SK-N-SH (cell line): ENCODE measurements at regions not wholly inside any gene's neighbourhood (a gene's known extent, or its start where the extent isn't known, plus 50 kb on each side); places are given as distances from the start of the nearest gene placed in this dataset.

Source experiments
- CTCF ChIA-PET: fragments of 300-600, 350-600 bp; formaldehyde crosslinking; extraction: SDS; loops from one replicate; lab custom pipeline; 2021; lab: Yijun Ruan, JAX
- POLR2A ChIA-PET: fragments of 350-600 bp; sonication (Branson Sonifier 250); formaldehyde crosslinking; extraction: SDS; loops from one replicate; lab custom pipeline; 2020; ENCODE audit warnings: antibody characterized with exemption, inconsistent platforms; lab: Yijun Ruan, JAX
- DNase-seq: peaks from one replicate; pipeline ENCODE4 v3.0.0; 2012
- H2AFZ ChIP-seq: fragments of 200-600 bp; sonication (generic); 2 replicates; pipeline ENCODE4 v1.8.1; 2016; ENCODE audit warnings: antibody characterized with exemption, mild to moderate bottlenecking, low read depth
- H3F3A ChIP-seq: fragments of 200-600 bp; sonication (generic); replicated peaks from 2 replicates; pipeline ENCODE3; 2016; ENCODE audit warnings: antibody characterized with exemption, mild to moderate bottlenecking; ENCODE audit not compliant: insufficient read depth
- H3K27ac ChIP-seq, 2 experiments: fragments of 200-500 bp in 1 of 2; fragments of 200-600 bp in 1 of 2; sonication (Bioruptor generic) in 1 of 2; sonication (generic), shearing (Covaris generic) in 1 of 2; 2 replicates each; pipeline versions ENCODE4 v1.5.1 to v1.6.1; 2014 to 2016; ENCODE audit warnings: low read depth in 2 of 2, inconsistent platforms in 1 of 2, low read length in 1 of 2, mild to moderate bottlenecking in 1 of 2, mixed read lengths in 1 of 2
- H3K27me3 ChIP-seq: fragments of 200-600 bp; sonication (generic), shearing (Covaris generic); 2 replicates; pipeline ENCODE4 v1.6.1; 2016; ENCODE audit warnings: mixed run types; ENCODE audit not compliant: insufficient read depth
- H3K36me3 ChIP-seq, 2 experiments: fragments of 200-500 bp in 1 of 2; fragments of 200-600 bp in 1 of 2; sonication (Bioruptor generic) in 1 of 2; sonication (generic) in 1 of 2; replicated peaks in 1 of 2; 2 replicates each; pipeline versions ENCODE3 to v1.5.1; 2014 to 2016; ENCODE audit warnings: low read length in 1 of 2, mild to moderate bottlenecking in 1 of 2; ENCODE audit not compliant: insufficient read depth in 2 of 2, control insufficient read depth in 1 of 2
- H3K4me1 ChIP-seq, 2 experiments: fragments of 200-500 bp in 1 of 2; fragments of 200-600 bp in 1 of 2; sonication (Bioruptor generic) in 1 of 2; sonication (generic), shearing (Covaris generic) in 1 of 2; 2 replicates each; pipeline versions ENCODE4 v1.5.1 to v1.6.1; 2014 to 2016; ENCODE audit warnings: low read depth in 1 of 2, low read length in 1 of 2, mixed run types in 1 of 2; ENCODE audit not compliant: insufficient read depth in 2 of 2, control insufficient read depth in 1 of 2
- H3K4me2 ChIP-seq: fragments of 200-600 bp; sonication (generic), shearing (Covaris generic); 2 replicates; pipeline ENCODE4 v1.6.1; 2017; ENCODE audit warnings: mixed run types
- H3K4me3 ChIP-seq, 2 experiments: fragments of 200-500 bp in 1 of 2; fragments of 200-600 bp in 1 of 2; sonication (Bioruptor generic) in 1 of 2; sonication (generic), shearing (Covaris generic) in 1 of 2; 2 replicates each; pipeline versions ENCODE4 v1.5.1 to v1.8.1; 2014 to 2016; ENCODE audit warnings: low read depth in 2 of 2, inconsistent platforms in 1 of 2, low read length in 1 of 2, mild to moderate bottlenecking in 1 of 2, mixed read lengths in 1 of 2, moderate library complexity in 1 of 2
- H3K79me2 ChIP-seq: fragments of 200-600 bp; sonication (generic); 2 replicates; pipeline ENCODE4 v1.8.1; 2017; ENCODE audit warnings: mild to moderate bottlenecking; ENCODE audit not compliant: insufficient read depth
- H3K9ac ChIP-seq: fragments of 200-600 bp; sonication (generic); 2 replicates; pipeline ENCODE4 v1.6.1; 2017; ENCODE audit warnings: mixed run types
- H3K9me2 ChIP-seq: fragments of 200-600 bp; sonication (generic); 2 replicates; pipeline ENCODE4 v1.6.1; 2017; ENCODE audit warnings: mixed run types
- H3K9me3 ChIP-seq: fragments of 200-600 bp; sonication (generic); 2 replicates; pipeline ENCODE4 v1.6.1; 2017; ENCODE audit warnings: mixed run types, mild to moderate bottlenecking, moderate library complexity
- H4K20me1 ChIP-seq: fragments of 200-600 bp; sonication (generic); 2 replicates; pipeline ENCODE4 v1.6.1; 2017; ENCODE audit warnings: mild to moderate bottlenecking, mixed run types; ENCODE audit not compliant: insufficient read depth
- ELF1 ChIP-seq: IDR thresholded peaks from 2 replicates; pipeline ENCODE4 v1.4.0; 2012
- EP300 ChIP-seq, 2 experiments: IDR thresholded peaks; 2 replicates each; pipeline versions ENCODE4 v1.4.0 to v1.6.1; 2012; ENCODE audit warnings: borderline replicate concordance in 1 of 2, low read depth in 1 of 2, low read length in 1 of 2
- EZH2phosphoT487 ChIP-seq: fragments of 200-600 bp; sonication (generic); IDR thresholded peaks from 2 replicates; pipeline ENCODE4 v1.6.1; 2017; ENCODE audit warnings: low read depth, mixed run types, mild to moderate bottlenecking, antibody characterized with exemption, moderate library complexity, borderline replicate concordance
- GATA2 ChIP-seq: sonication (generic); formaldehyde crosslinking; IDR thresholded peaks from 2 replicates; pipeline ENCODE4 v1.5.0; 2020; ENCODE audit warnings: mild to moderate bottlenecking, missing genetic modification reagents
- JUND ChIP-seq: IDR thresholded peaks from 2 replicates; pipeline ENCODE4 v1.4.0; 2012
- MEF2A ChIP-seq: IDR thresholded peaks from 2 replicates; pipeline ENCODE4 v1.4.0; 2012; ENCODE audit warnings: low read depth, borderline replicate concordance
- NFIC ChIP-seq: IDR thresholded peaks from 2 replicates; pipeline ENCODE4 v1.4.0; 2012; ENCODE audit warnings: borderline replicate concordance
- POLR2AphosphoS5 ChIP-seq: IDR thresholded peaks from 2 replicates; pipeline ENCODE4 v1.6.1; 2012; ENCODE audit warnings: low read depth, low read length
- RAD21 ChIP-seq: IDR thresholded peaks from 2 replicates; pipeline ENCODE4 v1.6.1; 2012; ENCODE audit warnings: mild to moderate bottlenecking, low read length
- RFX5 ChIP-seq: IDR thresholded peaks from 2 replicates; pipeline ENCODE4 v1.6.1; 2012; ENCODE audit warnings: mild to moderate bottlenecking, improper control_type of control experiment, low read length
- RXRA ChIP-seq: IDR thresholded peaks from 2 replicates; pipeline ENCODE4 v1.4.0; 2012; ENCODE audit warnings: low read depth, mild to moderate bottlenecking, borderline replicate concordance
- SIN3A ChIP-seq: IDR thresholded peaks from 2 replicates; pipeline ENCODE4 v1.6.1; 2012; ENCODE audit warnings: low read depth, mild to moderate bottlenecking, low read length, moderate library complexity, borderline replicate concordance
- SMC3 ChIP-seq: IDR thresholded peaks from 2 replicates; pipeline ENCODE4 v1.6.1; 2012; ENCODE audit warnings: low read depth, low read length, improper control_type of control experiment
- TAF1 ChIP-seq: IDR thresholded peaks from 2 replicates; pipeline ENCODE4 v1.6.1; 2012; ENCODE audit warnings: low read depth, mild to moderate bottlenecking, low read length, moderate library complexity, borderline replicate concordance
- TCF12 ChIP-seq: IDR thresholded peaks from 2 replicates; pipeline ENCODE4 v1.4.0; 2012
- WGBS: methylation state at CpG from one replicate; pipeline ENCODE4 v1.1.6; 2017; ENCODE audit warnings: low lambda C conversion rate; 5-methylcytosine and 5-hydroxymethylcytosine counted together
- TF ChIP-seq, protein P1 (sequence below): IDR thresholded peaks from 2 replicates; pipeline ENCODE4 v1.4.0; 2012; ENCODE audit warnings: low read depth, borderline replicate concordance
- TF ChIP-seq, protein P2 (sequence below): fragments of 150-350 bp; IDR thresholded peaks from 2 replicates; pipeline ENCODE4 v1.6.1; 2016; ENCODE audit warnings: mild to moderate bottlenecking, low read depth, low read length
- TF ChIP-seq, protein P3 (sequence below): fragments of 200-600 bp; sonication (generic); IDR thresholded peaks from 2 replicates; pipeline ENCODE4 v1.6.1; 2017; ENCODE audit warnings: antibody characterized with exemption, mild to moderate bottlenecking, moderate library complexity
- TF ChIP-seq, protein P4 (sequence below): IDR thresholded peaks from 2 replicates; pipeline ENCODE4; 2012

DNA sequence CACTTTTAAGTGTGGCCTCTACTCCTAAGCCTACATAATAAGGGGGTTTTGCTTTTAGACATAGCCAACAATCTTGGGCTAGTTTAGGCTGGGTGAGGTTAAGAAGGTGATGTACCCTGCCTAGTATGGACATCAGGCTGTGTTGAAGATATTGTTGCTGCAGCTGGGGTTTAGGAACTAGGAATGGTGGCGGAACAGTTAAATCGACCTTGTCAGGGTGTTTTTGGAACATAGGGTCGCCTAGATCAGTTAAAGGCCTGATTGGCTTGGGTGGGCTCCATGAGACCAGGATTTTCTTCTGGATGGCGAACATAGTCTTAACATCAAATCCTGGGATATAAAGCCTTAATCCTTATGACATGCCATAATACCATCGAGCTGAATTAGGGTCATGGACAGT, 156.1 kb downstream of the TRIM27 start:
- Histone ChIP-seq H3K27ac (no peak overlapping the region), H3K9me2 (no peaks in the 10 kb centered on the region), H3K36me3 (no peaks in the 10 kb centered on the region), H3K27me3 (peaks cover 95% of the 10 kb centered on the region), H3K9ac (no peak overlapping the region), H3K4me2 (no peak overlapping the region), H3K4me1 (no peaks in the 10 kb centered on the region), H3K79me2 (no peaks in the 10 kb centered on the region), H3F3A (no peaks in the 10 kb centered on the region), H3K4me3 (no peak overlapping the region), H2AFZ (no peak overlapping the region), H4K20me1 (no peaks in the 10 kb centered on the region), H3K9me3 (no peaks in the 10 kb centered on the region)
- 3% methylated on average over 5 of the region's 5 CpGs for WGBS
- DNase-seq: no peak
- POLR2A ChIA-PET: no interaction called here
- CTCF ChIA-PET: no interaction called here
- TF ChIP-seq, protein P1, sequence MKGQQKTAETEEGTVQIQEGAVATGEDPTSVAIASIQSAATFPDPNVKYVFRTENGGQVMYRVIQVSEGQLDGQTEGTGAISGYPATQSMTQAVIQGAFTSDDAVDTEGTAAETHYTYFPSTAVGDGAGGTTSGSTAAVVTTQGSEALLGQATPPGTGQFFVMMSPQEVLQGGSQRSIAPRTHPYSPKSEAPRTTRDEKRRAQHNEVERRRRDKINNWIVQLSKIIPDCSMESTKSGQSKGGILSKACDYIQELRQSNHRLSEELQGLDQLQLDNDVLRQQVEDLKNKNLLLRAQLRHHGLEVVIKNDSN: no peak
- TF ChIP-seq SMC3 (no peak), EZH2phosphoT487 (no peak), RXRA (no peak), SIN3A (no peak), JUND (no peak)
- TF ChIP-seq, protein P2, sequence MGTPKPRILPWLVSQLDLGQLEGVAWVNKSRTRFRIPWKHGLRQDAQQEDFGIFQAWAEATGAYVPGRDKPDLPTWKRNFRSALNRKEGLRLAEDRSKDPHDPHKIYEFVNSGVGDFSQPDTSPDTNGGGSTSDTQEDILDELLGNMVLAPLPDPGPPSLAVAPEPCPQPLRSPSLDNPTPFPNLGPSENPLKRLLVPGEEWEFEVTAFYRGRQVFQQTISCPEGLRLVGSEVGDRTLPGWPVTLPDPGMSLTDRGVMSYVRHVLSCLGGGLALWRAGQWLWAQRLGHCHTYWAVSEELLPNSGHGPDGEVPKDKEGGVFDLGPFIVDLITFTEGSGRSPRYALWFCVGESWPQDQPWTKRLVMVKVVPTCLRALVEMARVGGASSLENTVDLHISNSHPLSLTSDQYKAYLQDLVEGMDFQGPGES: no peak

DNA sequence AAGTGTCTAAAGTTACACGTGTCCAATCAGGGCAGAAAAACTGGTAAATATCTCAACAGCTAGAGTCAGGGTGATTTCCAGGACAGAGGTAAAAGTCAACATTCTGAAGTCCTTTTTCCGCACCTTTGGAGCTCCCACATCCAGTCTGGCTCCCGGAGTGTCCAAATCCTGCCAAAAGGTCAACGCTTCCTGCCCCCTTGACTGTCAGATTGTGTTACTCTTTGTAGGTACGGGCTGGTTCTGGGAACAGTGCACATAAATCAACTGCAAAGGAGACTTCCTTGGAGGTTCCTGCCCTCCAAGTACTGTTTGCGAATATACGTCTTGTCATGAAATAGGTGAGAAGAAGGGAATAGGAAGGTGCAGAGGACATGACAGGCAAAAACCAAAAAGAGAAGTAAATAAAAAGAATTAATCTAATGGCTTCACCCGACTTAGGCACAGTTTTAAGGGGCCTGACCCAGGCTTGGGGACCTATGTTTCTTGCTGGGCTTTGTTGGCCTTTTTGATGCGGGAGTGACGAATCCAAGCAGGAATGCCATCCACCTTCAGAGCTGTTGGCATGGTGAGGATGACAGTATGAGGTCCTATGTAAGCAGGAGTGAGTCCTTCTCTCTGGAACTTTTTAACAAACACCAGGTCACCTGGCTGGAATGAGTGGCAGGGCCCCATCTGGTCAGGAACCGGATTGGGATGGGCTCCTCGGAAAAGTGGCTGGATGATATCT, 155.4 kb downstream of the TRIM27 start:
- POLR2A ChIA-PET: no interaction called here
- no peak overlapping the region for H3K27ac ChIP-seq
- DNase-seq: no peak
- no peaks in the 10 kb centered on the region for H3F3A ChIP-seq
- H3K36me3 ChIP-seq: no peaks in the 10 kb centered on the region
- H4K20me1 ChIP-seq: no peaks in the 10 kb centered on the region
- no peak overlapping the region for H2AFZ ChIP-seq
- no peak overlapping the region for H3K9ac ChIP-seq
- no peak overlapping the region for H3K4me3 ChIP-seq
- no peaks in the 10 kb centered on the region for H3K9me2 ChIP-seq
- 12% methylated on average over 11 of the region's 12 CpGs for WGBS
- H3K9me3 ChIP-seq: no peaks in the 10 kb centered on the region
- no peaks in the 10 kb centered on the region for H3K79me2 ChIP-seq
- peaks cover 96% of the 10 kb centered on the region for H3K27me3 ChIP-seq
- no peak overlapping the region for H3K4me2 ChIP-seq
- H3K4me1 ChIP-seq: no peaks in the 10 kb centered on the region
- CTCF ChIA-PET: interaction anchor here (0.6 to 1.2 kb wide), 2 partner anchors 9 to 26 kb away, joined by 3 read pairs; no protein-coding TSS in a partner anchor
- TF ChIP-seq, protein P3, sequence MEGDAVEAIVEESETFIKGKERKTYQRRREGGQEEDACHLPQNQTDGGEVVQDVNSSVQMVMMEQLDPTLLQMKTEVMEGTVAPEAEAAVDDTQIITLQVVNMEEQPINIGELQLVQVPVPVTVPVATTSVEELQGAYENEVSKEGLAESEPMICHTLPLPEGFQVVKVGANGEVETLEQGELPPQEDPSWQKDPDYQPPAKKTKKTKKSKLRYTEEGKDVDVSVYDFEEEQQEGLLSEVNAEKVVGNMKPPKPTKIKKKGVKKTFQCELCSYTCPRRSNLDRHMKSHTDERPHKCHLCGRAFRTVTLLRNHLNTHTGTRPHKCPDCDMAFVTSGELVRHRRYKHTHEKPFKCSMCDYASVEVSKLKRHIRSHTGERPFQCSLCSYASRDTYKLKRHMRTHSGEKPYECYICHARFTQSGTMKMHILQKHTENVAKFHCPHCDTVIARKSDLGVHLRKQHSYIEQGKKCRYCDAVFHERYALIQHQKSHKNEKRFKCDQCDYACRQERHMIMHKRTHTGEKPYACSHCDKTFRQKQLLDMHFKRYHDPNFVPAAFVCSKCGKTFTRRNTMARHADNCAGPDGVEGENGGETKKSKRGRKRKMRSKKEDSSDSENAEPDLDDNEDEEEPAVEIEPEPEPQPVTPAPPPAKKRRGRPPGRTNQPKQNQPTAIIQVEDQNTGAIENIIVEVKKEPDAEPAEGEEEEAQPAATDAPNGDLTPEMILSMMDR: no peak
- TF ChIP-seq GATA2 (CRISPR knock-in tag) (no peak), RXRA (no peak), MEF2A (no peak), SIN3A (no peak), POLR2AphosphoS5 (no peak), EP300 (IDR thresholded peaks at IDR 0.05; ENCODE audit: borderline replicate concordance in 1 of 2, low read depth in 1 of 2, low read length in 1 of 2) (no peak), NFIC (no peak), TCF12 (no peak), ELF1 (no peak), RFX5 (no peak), TAF1 (no peak), RAD21 (no peak)
- TF ChIP-seq, protein P4, sequence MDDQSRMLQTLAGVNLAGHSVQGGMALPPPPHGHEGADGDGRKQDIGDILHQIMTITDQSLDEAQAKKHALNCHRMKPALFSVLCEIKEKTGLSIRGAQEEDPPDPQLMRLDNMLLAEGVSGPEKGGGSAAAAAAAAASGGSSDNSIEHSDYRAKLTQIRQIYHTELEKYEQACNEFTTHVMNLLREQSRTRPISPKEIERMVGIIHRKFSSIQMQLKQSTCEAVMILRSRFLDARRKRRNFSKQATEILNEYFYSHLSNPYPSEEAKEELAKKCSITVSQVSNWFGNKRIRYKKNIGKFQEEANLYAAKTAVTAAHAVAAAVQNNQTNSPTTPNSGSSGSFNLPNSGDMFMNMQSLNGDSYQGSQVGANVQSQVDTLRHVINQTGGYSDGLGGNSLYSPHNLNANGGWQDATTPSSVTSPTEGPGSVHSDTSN: no peak
- TF ChIP-seq, protein P2: no peak
